Activated naive CD4-positive, alpha-beta T cell treated with anti-CD3 and anti-CD28 coated beads, Interleukin-2, amount 50 U/mL, for 24 hours (primary cell): ENCODE measurements at regions not wholly inside any gene's neighbourhood (a gene's known extent, or its start where the extent isn't known, plus 50 kb on each side); places are given as distances from the start of the nearest gene placed in this dataset.

ENCODE experiments used
- H3K27ac Mint-ChIP-seq: one replicate; pipeline ENCODE4 v1.8.0; 2021; ENCODE audit warnings: mild to moderate bottlenecking, mixed read lengths
- H3K27me3 Mint-ChIP-seq: one replicate; pipeline ENCODE4 v1.8.0; 2021; ENCODE audit warnings: mixed read lengths
- H3K36me3 Mint-ChIP-seq: one replicate; pipeline ENCODE4 v1.8.0; 2021; ENCODE audit warnings: mixed read lengths
- H3K4me1 Mint-ChIP-seq: one replicate; pipeline ENCODE4 v1.8.0; 2021; ENCODE audit warnings: mixed read lengths
- H3K4me3 Mint-ChIP-seq: one replicate; pipeline ENCODE4 v1.8.0; 2021; ENCODE audit warnings: mild to moderate bottlenecking, mixed read lengths
- H3K9me3 Mint-ChIP-seq: one replicate; pipeline ENCODE4 v1.8.0; 2021; ENCODE audit warnings: mixed read lengths

GRCh38 chr18:23397907-23398306 lies 55.2 kb upstream of the RIOK3 start:
- no peaks in the 10 kb centered on the region for H3K9me3 Mint-ChIP-seq
- no peak overlapping the region for H3K4me3 Mint-ChIP-seq
- no peaks in the 10 kb centered on the region for H3K27me3 Mint-ChIP-seq
- no peak overlapping the region for H3K27ac Mint-ChIP-seq
- peaks cover 13% of the 10 kb centered on the region for H3K36me3 Mint-ChIP-seq
- H3K4me1 Mint-ChIP-seq = peaks cover 26% of the 10 kb centered on the region

- Mint-ChIP-seq H3K36me3 (peaks cover 15% of the 10 kb centered on the region), H3K4me1 (peaks cover 26% of the 10 kb centered on the region), H3K27ac (no peak overlapping the region), H3K4me3 (no peak overlapping the region), H3K9me3 (no peaks in the 10 kb centered on the region), H3K27me3 (no peaks in the 10 kb centered on the region)
Observed at GRCh38 chr18:23398401-23398800, 54.7 kb upstream of the RIOK3 start.

GRCh38 chr18:23399067-23399466 lies 54.0 kb upstream of the RIOK3 start:
- H3K27me3 Mint-ChIP-seq = no peaks in the 10 kb centered on the region
- H3K4me3 Mint-ChIP-seq = no peak overlapping the region
- H3K36me3 Mint-ChIP-seq = peaks cover 13% of the 10 kb centered on the region
- no peak overlapping the region for H3K27ac Mint-ChIP-seq
- no peaks in the 10 kb centered on the region for H3K9me3 Mint-ChIP-seq
- peaks cover 26% of the 10 kb centered on the region for H3K4me1 Mint-ChIP-seq

GRCh38 chr18:23400918-23401317 lies 52.2 kb upstream of the RIOK3 start:
- H3K36me3 Mint-ChIP-seq = peaks cover 10% of the 10 kb centered on the region

DNA sequence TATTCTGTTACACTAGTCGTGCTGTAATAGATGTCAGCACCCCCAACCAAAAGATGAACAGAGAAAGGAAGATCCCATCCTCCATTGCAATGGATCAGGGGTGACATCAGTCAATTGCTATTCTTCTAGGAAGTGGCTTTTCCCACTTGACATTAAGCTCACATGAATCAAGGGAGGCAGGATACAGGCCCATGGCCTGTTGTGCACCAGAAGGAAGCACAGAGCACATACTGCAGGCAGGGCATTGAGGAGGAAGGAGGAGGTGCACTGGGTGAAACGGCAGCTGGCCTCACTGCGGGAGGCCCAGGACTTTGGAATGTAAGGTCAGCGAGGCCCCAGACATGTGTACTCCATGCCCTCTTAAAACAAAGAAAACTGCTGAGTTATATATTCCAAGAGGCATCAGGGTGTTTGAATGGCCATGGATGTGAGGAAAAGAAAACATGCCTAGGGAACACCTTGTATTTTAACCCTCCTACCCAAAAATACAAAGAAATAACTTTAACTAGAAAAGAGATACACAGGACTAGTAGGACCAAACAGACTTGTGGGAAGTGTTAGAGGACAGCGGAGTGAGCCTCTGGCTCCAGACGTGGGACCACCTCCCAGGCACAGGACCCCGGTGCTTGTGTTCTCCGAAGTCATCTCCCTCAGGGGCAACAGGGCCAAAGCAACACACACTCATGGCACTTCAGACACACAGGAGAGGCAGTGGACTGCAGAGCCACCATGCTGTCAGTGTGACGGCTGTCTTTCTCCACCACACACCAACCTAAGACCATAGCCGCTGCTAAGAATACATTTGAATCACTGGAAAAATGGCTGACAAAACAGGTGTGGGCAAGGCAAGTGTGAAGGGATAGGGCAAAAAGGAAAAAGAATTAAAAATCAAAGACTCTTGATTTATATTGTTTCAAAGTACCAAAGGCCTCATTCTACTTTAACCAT lies 51.4 kb upstream of the RIOK3 start:
- H3K9me3 Mint-ChIP-seq = no peaks in the 10 kb centered on the region
- H3K27me3 Mint-ChIP-seq = no peaks in the 10 kb centered on the region
- H3K27ac Mint-ChIP-seq = no peak overlapping the region
- peaks cover 7% of the 10 kb centered on the region for H3K36me3 Mint-ChIP-seq
- peaks cover 22% of the 10 kb centered on the region for H3K4me1 Mint-ChIP-seq
- H3K4me3 Mint-ChIP-seq = no peak overlapping the region

More at GRCh38 chr18:23400918-23401317, 52.2 kb upstream of the RIOK3 start:
- Mint-ChIP-seq H3K27me3 (no peaks in the 10 kb centered on the region), H3K27ac (no peak overlapping the region), H3K4me3 (no peak overlapping the region), H3K9me3 (no peaks in the 10 kb centered on the region), H3K4me1 (peaks cover 26% of the 10 kb centered on the region)
